ENCODE measurements at regions not wholly inside any gene's neighbourhood (a gene's known extent, or its start where the extent isn't known, plus 50 kb on each side); places are given as distances from the start of the nearest gene placed in this dataset.

DNA sequence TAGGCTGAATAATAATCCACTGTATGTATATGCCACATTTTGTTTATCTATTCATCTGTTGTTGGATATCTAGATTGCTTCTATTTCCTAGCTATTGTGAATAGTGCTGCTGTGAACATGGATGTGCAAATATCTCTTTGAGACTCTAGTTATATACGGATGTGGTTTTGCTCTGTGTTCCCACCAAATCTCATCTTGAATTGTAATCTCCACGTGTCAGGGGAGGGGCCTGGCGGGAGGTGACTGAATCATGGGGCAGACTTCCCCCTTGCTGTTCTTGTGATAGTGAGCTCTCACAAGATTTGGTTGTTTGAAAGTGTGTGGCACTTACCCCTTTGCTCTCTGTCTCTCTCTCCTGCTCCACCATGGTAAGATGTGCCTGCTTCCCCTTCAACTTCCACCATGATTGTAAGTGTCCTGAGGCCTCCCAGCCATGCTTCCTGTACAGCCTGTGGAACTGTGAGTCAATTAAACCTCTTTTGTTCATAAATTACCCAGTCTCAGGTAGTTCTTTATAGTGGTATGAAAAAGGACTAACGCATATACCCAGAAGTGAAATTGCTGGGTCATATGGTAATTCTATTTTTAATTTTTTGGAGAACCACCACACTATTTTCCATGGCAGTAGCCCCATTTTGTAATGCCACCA is 86.1 kb upstream of the UPP2 start:
- TF ChIP-seq, protein P1, sequence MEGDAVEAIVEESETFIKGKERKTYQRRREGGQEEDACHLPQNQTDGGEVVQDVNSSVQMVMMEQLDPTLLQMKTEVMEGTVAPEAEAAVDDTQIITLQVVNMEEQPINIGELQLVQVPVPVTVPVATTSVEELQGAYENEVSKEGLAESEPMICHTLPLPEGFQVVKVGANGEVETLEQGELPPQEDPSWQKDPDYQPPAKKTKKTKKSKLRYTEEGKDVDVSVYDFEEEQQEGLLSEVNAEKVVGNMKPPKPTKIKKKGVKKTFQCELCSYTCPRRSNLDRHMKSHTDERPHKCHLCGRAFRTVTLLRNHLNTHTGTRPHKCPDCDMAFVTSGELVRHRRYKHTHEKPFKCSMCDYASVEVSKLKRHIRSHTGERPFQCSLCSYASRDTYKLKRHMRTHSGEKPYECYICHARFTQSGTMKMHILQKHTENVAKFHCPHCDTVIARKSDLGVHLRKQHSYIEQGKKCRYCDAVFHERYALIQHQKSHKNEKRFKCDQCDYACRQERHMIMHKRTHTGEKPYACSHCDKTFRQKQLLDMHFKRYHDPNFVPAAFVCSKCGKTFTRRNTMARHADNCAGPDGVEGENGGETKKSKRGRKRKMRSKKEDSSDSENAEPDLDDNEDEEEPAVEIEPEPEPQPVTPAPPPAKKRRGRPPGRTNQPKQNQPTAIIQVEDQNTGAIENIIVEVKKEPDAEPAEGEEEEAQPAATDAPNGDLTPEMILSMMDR (IDR thresholded peaks at IDR 0.05): no peak
- no peak for TF ChIP-seq ZFX (IDR thresholded peaks at IDR 0.05; ENCODE audit: borderline replicate concordance)
